ENCODE measurements at regions not wholly inside any gene's neighbourhood (a gene's known extent, or its start where the extent isn't known, plus 50 kb on each side); places are given as distances from the start of the nearest gene placed in this dataset.

DNA sequence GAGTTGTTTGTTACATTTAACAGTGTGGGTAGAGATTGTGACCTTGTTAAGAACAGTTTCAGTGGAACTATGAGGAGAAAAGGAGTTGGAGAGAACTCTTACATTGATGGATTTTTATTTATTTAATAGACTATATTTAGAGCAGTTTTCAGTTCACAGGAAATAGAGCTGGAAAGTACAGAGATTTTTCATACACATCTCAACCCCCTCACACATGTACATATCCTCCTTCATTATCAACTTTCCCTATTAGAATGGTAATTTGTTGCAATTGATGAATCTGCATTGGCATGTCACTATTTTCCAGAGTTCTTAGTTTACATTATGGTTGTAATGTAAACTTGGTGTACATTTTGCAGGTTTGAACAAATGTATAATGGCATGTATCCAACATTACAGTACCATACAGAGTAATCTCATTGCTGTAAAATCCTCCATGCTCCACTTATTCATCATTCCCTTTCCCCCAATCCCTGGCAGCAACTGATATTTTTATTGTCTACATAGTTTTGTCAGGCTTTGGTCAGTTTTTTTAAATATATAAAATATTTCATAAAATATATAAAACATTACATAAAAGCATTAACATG, 756.6 kb upstream of the DPPA4 start:
- no peak for DNase-seq (ENCODE audit: low read depth in 2 of 2)

DNA sequence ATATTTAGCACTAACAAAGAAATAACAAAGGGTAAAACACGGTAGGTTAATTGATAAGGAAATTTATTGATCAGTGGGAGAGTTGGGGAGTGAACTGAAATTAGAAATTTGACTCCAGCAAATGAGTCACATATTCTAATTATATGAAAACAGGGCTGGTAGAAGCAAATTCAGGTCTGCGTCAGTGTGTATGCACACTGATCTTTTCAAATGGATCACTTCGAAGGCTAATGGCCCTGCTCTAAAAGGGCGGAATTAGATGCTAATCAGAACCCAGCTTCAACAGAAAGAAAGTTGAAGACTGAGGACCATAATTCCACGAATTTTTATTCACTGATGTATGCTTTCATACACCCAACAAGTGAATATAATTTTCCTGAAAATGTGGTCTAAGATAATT, 762.4 kb upstream of the DPPA4 start:
- no peak for DNase-seq (ENCODE audit: low read depth in 2 of 2)

DNA sequence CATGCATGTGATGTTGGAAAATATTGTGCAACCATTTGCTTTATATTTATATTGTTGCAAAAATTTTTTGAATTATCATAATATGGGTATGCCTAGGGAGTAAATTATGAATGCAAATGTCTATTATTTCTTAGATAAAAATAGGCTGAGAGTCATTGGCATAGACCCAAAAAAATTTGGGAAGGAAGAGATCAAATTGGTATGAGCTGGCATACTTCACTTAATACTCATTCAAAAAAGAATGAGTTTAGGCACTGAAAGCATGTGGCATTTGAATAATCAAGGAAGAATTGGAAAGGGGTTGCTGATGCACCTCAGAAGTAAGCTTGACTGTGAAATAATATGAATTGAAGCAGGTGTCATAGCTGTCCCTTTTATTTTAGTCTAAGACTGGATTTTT, 764.0 kb upstream of the DPPA4 start:
- DNase-seq (ENCODE audit: low read depth in 2 of 2), result no peak

DNA sequence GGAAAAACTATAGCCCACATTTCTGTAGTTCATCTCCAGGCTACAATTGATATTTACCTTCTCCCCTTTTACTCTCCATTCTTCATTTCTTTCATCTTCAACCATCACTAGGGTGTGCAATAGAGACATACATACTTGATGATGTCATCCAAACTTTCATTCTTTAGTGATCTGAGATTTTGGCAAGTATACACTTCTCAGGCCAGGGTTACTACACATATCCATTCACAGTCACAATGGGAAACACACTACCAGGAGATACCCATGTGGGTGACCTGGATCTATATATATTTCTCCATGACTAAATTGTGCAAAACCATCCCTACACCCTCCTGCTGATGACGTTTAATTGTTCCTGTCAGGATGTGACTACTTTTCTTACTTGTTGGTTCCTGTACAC, 769.5 kb upstream of the DPPA4 start:
- DNase-seq (ENCODE audit: low read depth in 2 of 2), result no peak

DNA sequence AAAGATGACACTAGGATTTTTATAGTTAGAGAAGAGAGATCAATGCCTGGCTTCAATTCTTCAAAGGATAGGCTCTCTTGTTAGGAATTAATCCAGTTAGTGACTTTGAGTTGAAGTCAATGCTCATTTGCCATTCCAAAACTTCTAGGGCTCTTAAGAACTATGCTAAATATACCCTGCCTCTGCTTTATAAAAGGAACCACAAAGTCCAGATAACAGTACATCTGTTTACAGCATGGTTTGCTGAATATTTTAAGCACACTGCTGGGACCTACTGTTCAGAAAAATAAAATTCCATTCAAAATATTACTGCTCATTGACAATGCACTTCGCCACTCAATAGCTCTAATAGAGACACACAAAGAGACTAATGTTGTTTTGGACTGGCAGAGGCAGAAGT, 786.6 kb upstream of the DPPA4 start:
- DNase-seq (ENCODE audit: low read depth in 2 of 2), result no peak

DNA sequence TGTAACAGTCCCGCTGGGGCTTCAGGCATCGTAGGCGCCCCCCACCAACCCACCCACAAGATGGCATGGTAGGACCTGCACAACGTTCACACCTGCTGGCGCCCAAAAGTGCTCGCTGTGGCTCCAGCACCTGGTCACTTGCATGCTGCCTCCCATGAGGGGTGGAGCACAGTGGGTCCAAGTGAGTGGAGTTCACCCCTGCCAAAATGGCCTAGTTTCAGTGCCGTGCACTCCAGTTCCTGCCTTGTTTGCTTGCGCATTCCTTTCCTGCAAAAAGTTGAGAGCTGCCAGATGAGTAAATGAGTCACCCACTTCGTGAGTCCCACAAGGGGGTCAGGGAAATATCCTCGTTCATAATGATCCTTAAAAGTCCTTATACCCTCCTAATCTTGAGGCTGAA, 788.7 kb upstream of the DPPA4 start:
- DNase-seq (ENCODE audit: low read depth in 2 of 2), result no peak

DNA sequence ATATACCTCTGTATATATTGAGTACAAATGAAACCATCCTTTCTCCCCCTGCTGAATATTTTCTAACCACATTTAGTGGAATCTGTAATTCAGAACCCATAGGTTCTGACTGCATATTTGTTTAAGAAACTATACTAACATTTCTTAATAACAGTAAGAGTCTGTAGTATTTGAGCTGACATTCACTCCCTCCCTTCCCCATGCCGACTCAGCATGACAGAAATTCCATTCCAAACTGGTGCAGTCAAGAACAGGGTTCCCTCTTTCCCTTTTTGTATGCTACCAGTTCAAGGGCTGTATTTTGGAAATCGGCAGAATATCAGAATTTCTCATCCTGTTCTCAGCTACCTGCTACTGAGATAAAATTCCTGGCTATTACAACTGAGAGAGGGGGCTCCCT, 796.6 kb upstream of the DPPA4 start:
- DNase-seq (ENCODE audit: low read depth in 2 of 2), result no peak

DNA sequence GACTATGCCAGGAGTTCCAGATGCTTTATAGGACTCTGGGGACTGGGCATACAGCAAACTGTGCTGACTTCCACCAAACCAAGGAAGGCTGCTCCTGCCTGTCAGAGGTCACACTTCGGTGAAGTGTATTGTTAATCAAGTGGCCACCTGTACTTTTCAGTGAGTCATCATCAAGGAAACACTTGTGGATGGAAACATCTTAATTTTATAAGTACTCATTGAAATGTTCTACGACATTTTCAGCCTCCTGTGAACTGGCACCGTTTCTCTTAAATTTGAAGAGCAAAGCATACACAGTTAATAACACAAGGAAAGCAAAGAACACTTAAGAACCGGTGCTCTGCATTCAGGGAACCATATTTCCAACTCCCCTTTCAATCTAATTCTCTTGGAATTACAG, 801.7 kb upstream of the DPPA4 start:
- DNase-seq (ENCODE audit: low read depth in 2 of 2), result no peak

DNA sequence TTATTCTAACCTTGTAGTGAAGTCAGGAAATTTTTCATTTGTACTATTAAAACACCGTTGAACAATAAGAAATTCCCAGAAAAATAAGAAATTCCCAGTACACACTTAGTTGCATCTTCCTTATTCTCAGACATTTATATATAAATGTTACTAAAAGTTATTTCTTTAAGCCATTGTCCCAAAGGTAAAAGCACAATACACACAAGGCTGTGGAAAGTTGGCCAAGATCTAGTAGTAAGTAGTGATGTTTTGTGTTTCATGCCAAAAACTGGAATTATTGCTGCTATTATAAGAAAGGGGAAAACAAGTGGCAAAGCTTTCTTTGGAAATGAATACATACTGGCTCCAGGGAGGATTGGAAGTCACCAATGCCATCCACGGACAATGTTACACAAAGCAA, 802.5 kb upstream of the DPPA4 start:
- no peak for DNase-seq (ENCODE audit: low read depth in 2 of 2)

DNA sequence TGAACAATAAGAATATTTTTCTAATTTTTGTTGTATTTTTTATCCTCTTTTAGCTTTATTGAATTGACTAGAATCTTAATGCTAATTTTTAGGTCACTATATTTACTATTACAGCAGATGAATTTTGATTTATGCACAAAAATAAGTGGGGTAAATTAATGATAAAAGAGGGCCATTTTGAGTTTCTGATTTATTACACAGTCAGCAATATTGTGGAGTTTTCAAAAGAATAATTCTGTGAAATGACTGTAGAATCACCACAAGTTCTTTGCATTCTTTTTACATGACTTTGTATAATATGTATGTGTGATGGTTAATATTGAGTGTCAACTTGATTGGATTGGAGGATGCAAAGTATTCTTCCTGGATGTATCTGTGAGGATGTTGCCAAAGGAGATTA, 812.4 kb upstream of the DPPA4 start:
- DNase-seq (ENCODE audit: low read depth in 2 of 2), result no peak

DNA sequence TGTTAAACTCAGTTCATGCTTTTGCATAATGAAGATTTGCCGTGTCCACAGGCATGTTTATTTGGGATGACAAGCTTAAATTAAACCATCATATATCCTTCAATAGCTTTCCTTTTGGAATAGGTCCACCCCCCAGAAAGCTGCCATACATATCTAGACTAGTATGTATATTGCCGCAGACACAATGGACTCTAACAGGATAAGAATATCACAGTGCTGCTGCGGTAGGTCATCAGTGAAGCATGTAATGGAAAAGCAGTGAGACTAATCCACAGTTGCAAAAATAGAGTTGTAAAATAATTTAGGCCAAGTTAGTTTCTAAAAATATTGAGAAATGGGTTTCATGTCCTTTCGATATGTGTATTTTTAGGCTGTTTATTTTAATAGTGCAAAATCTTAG, 819.9 kb upstream of the DPPA4 start:
- DNase-seq (ENCODE audit: low read depth in 2 of 2), result no peak

DNA sequence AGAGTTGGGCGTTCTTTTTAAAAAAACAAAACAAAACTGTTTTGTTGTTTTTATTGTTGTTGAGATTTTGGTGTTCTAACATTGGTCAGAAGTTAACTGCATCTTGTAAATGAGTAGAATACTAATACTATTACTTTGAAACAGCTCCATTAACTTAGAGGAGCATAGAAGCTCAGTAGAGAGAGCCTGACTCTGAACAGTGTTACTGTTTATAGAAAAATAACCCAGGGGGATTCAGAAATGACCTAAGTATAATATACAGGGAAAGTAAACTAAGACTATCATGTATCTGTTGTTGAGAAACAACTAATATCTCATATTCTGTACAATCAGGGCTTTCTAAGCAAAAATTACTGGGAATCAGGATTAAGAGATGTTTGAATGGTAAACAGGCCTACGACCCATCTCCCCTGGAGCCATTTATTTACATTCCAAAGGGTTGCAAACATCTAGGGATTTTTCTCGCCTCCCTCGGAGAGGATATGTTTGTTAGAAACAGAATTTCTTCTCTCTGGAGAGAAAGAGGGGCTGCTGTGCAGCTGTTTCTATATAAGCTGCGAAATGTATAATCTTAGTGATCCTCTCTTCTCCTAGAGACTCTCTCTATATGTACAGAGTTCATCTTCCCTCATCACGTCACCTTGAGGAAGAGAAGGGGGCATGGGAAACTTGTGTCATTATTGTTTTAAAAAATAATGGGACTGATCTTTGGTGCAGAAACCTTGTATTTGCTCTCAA, 827.5 kb upstream of the DPPA4 start:
- no peak for DNase-seq (ENCODE audit: low read depth in 2 of 2)

DNA sequence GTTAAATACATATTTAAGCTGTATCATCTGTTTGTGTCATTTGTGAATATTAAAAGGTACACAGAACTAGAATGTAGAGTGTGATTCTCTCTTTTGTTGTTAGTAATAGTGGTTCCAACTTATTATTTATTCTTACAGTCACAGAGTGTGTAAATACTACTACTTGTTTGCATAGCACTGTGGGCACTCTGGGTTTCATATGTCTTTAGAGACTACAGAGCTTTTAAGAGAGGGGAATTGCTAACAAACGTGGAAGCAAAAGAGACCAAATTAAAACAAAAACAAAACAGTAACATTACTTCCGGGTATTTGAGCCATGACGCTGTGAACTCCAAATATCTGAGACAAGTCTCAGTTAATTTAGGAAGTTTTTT, 828.0 kb upstream of the DPPA4 start:
- DNase-seq (ENCODE audit: low read depth in 2 of 2), result no peak

DNA sequence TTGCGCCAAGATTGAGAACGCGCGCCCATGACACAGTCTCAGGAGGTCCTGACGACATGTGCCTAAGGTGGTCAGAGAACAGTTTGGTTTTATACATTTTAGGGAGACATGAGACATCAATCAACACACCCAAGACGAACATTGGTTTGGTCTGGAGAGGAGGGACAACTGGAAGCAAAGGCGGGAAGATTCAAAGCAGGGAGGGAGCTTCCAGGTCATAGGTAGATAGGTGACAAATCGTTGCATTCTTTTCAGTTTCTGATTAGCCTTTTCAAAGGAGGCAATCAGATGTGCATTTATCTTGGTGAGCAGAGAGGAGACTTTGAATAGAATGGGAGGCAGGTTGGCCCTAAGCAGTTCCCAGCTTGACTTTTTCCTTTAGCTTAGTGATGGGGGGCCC, 828.4 kb upstream of the DPPA4 start:
- no peak for DNase-seq (ENCODE audit: low read depth in 2 of 2)

DNA sequence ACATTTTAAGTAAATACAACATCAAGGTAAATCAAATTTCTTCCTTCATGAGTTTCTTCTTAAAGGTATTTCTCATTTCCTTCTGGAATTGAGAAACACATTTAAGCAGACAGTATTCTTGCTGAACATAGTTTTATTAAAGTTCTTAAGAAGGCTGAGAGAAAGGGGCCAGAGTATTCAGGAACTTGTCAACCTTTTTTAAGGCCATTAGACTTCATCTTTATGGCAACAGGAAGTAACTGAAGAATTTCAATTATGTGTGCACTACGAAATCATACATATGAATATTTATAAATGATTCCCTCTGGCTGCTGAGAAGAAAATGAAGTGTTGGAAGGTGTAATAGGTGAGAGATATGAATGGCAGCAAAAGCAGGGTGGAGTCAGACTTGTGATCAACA, 829.4 kb upstream of the DPPA4 start:
- DNase-seq (ENCODE audit: low read depth in 2 of 2), result no peak

DNA sequence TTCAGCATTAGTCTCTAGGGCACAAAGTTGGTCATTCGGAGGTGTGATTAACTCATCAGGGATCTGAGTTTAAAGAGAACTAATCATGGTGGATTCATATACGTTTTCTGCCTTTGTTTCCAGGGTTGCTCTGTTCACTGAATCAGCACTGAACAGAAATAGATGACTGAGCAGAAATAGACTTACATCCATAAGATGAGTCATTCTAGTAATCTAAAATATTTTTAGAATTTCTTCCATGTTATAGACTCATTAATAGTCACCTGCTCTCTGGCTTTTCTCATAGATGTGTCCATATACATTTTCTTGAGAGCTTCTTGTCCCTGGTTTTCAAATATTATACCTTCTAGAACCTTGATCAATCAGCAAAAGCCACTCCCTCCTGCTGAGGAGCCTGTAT, 837.6 kb upstream of the DPPA4 start:
- DNase-seq (ENCODE audit: low read depth in 2 of 2), result no peak

DNA sequence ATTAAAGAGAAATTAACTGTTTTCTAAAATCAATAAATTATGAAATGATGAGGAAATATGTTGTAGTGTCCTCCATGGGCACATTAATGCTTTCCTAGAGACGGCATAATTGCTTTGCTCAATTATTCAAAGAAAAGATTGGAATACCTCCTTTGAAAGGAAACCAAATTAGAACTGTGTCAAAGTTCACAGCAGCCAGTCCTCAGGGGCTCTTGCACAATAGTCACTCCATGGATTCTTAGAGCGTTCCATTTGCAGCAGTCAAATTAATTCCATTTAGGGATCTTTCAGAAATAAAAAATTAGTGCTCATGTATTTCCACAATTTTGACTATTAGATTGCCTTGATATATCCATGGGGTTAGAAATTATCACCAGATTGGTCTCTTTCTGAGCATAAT, 841.6 kb upstream of the DPPA4 start:
- no peak for DNase-seq (ENCODE audit: low read depth in 2 of 2)

DNA sequence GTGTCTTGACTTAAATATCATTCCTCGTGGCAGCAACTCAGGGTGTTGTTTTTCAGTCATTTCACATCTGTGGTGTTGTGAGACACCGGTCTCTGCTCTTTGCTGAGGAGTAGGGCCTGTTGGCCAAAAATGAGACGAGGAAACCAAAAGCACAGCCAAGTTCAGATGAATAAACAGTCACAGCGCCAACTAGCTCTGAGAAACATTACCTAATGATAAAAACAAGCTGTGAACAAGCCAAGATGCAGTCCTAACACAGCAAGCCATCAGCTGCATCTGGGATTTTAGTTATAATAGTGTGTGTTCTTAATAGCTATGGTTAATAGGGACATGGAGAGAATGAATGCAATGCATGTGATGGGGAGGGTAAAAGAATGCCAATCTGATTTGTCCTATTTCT, 843.4 kb upstream of the DPPA4 start:
- DNase-seq (ENCODE audit: low read depth in 2 of 2), result no peak

DNA sequence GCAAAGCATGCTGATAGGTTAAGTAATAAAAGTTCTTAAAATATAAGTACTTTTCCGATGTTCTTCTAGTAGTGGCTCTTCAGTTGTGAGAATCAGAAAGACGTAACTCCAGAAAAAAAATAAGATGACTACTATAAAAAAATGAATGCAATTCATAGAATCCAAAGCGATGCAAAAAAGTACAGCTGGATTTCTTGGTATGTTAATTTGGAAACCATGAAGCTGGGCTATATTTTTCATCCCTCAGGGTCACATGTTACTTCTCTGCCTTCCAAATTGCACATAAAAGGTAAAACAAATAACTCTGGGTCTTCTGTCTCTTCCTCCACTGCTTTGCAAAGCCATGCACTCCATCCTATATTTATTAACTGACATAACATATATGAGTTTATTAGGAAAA, 843.9 kb upstream of the DPPA4 start:
- no peak for DNase-seq (ENCODE audit: low read depth in 2 of 2)

DNA sequence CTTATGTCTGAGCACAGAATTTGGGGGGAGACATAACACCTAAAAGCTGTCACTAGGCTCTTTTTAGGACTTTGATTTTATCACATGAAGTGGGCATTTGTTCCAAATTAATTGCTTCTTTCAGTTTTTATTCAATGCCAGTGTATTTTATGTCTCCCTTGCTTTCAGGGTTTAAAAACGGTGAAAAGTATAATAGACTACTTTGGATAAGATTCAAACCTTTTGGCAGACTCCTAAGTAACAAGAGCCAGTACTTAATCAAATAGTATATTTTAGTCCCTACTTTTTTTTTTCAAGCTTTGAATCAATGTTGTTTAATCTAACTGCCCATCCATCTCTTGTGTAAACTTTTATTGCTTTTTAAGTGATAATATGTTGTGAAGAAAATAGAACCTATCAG, 847.2 kb upstream of the DPPA4 start:
- DNase-seq (ENCODE audit: low read depth in 2 of 2), result no peak

DNA sequence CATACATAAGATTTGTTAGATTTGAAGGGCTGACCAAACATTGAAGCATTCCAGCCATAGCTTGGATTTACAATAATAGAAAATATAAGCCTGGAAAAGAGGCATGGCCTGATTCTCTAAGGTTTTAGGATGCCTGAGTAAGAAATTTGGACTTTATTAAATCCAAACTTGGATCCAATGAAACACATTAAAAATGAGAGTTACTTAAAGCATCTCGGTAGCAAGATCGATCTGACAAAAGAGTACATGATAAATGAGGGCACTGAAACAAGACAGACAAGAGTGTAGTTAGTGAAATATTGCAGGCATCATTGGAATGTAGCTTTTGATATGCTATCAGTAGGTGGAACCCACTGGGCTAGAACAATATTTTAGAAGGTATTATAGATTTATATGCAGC, 855.7 kb upstream of the DPPA4 start:
- DNase-seq (ENCODE audit: low read depth in 2 of 2), result no peak

DNA sequence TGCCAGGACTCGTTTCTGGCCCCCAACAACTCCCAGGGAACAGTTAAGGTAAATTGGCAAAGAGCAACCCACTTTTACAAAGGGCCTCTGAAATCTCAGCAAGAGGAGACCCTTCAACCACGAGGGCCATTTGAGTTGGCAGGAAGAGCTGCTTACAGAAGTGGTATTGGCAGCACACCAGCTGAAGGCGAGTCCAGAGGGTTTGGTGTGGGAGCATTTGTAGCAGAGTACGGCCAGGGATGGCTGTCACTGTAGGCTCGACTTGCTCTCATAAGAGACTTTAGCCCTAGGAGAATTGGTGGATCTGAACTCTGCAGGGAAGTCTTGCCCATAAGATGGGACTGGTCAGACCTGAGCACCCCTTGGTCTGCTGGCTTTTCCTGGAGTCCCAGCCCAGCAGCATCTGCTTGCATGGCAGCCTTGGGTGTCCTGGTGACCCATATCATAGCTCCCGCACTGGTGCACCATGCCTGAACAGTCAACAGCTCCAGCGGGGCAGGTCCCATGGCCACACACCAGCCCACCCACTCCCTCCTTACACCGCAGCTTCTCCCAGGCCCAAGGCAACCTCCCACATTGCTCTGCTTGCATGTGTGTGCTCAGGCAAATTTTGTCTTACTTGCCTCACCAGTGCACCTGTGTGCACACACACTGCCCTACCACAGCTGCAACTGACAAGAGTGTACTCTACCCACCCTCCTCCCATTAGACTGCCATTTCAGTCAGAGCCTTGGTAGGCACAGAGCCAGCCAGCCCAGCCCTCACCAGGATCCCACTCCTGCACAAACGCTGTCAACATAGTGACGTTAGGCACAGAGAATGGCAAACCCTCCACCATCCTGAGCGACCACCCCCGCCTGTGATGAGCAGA, 861.6 kb upstream of the DPPA4 start:
- no peak for DNase-seq (ENCODE audit: low read depth in 2 of 2)

DNA sequence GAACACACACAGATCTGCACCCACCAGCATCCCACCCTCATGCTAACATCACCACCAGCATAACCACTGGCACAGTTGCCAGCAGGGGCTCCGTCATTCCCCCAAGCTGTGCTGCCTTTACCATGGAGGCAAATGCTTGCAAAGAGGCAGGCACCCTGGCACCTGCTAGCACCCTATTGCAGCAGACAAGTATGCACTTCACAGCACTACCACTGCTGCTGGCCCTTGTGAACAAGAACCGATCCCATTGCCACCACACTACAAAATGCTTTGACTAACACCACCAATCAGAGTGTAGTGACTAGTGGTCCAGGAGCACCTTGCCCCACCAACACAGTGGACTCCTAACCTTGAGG, 862.2 kb upstream of the DPPA4 start:
- DNase-seq (ENCODE audit: low read depth in 2 of 2), result no peak
